GM12891 (cell line): ENCODE measurements at regions not wholly inside any gene's neighbourhood (a gene's known extent, or its start where the extent isn't known, plus 50 kb on each side); places are given as distances from the start of the nearest gene placed in this dataset.
"Not testable (repeated sequence)": the region's sequence is repeated elsewhere in the genome, so short reads cannot be mapped to it uniquely, and the experiment has no call there.

Source experiments
- POLR2A ChIP-seq: IDR thresholded peaks from 2 replicates; pipeline ENCODE4 v1.6.1; 2011; ENCODE audit warnings: low read depth, low read length, control low read depth
- TAF1 ChIP-seq: IDR thresholded peaks from 2 replicates; pipeline ENCODE4 v1.6.1; 2011; ENCODE audit warnings: low read depth, low read length, control low read depth

DNA sequence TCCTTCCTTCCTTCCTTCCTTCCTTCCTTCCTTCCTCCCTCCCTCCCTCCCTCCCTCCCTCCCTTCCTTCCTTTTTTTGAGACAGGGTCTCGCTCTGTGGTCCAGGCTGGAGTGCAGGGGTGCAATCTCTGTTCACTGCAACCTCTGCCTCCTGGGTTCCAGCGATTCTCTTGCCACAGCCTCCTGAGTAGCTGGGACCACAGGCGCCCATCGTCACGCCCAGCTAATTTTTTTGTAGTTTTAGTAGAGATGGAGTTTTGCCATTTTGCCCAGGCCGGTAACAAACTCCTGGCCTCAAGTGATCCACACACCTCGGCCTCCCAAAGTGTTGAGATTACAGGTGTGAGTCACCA is 50.9 kb downstream of the SMIM38 start:
- TF ChIP-seq POLR2A, TAF1: not testable (repeated sequence)
